Osteoblast (primary cell): ENCODE measurements at regions not wholly inside any gene's neighbourhood (a gene's known extent, or its start where the extent isn't known, plus 50 kb on each side); places are given as distances from the start of the nearest gene placed in this dataset.

Experiments
- DNase-seq: peaks from one replicate; pipeline ENCODE4 v3.0.0; 2011; ENCODE audit warnings: low spot score, mixed read lengths; ENCODE audit not compliant: insufficient read length; ENCODE audit errors: missing footprints
- H2AFZ ChIP-seq: 2 replicates; pipeline ENCODE4 v1.6.0; 2011; ENCODE audit warnings: mild to moderate bottlenecking, low read length
- H3K27ac ChIP-seq: 2 replicates; pipeline ENCODE4 v1.5.1; 2011; ENCODE audit warnings: mild to moderate bottlenecking, low read depth, low read length, moderate library complexity
- H3K27me3 ChIP-seq: 2 replicates; pipeline ENCODE4 v1.6.0; 2012; ENCODE audit warnings: mild to moderate bottlenecking, control low read depth, inconsistent platforms, low read length, moderate library complexity; ENCODE audit not compliant: insufficient read depth
- H3K36me3 ChIP-seq: 2 replicates; pipeline ENCODE4 v1.5.1; 2011; ENCODE audit warnings: mild to moderate bottlenecking, low read length, control low read depth, moderate library complexity; ENCODE audit not compliant: insufficient read depth
- H3K4me1 ChIP-seq: 2 replicates; pipeline ENCODE4 v1.5.1; 2011; ENCODE audit warnings: mild to moderate bottlenecking, low read length, control low read depth, moderate library complexity; ENCODE audit not compliant: insufficient read depth
- H3K4me2 ChIP-seq: 2 replicates; pipeline ENCODE4 v1.6.0; 2011; ENCODE audit warnings: mild to moderate bottlenecking, low read length; ENCODE audit not compliant: insufficient read depth
- H3K4me3 ChIP-seq: fragments of 200-600 bp; sonication (generic); 3 replicates; pipeline ENCODE4 v1.5.1; 2012; ENCODE audit warnings: mild to moderate bottlenecking, low read length, inconsistent platforms; ENCODE audit not compliant: insufficient read depth
- H3K79me2 ChIP-seq: 2 replicates; pipeline ENCODE4 v1.6.0; 2012; ENCODE audit warnings: mild to moderate bottlenecking, low read length, control low read depth, inconsistent platforms; ENCODE audit not compliant: insufficient read depth
- H3K9me3 ChIP-seq: 2 replicates; pipeline ENCODE4 v1.5.1; 2011; ENCODE audit warnings: low read depth, low read length, control low read depth
- H4K20me1 ChIP-seq: 2 replicates; pipeline ENCODE4 v1.6.0; 2012; ENCODE audit warnings: mild to moderate bottlenecking, low read length, control low read depth; ENCODE audit not compliant: insufficient read depth
- CTCF ChIP-seq: IDR thresholded peaks from 2 replicates; pipeline ENCODE4 v1.5.1; 2011; ENCODE audit warnings: mild to moderate bottlenecking, low read depth, low read length, moderate library complexity; ENCODE audit errors: extremely low read depth

GRCh38 chr1:186595969-186596368, 84.3 kb downstream of the PTGS2 start:
- DNase-seq = no peak
- H3K4me2 ChIP-seq = no peak overlapping the region
- no peaks in the 10 kb centered on the region for H3K9me3 ChIP-seq
- no peaks in the 10 kb centered on the region for H3K79me2 ChIP-seq
- no peaks in the 10 kb centered on the region for H3K4me1 ChIP-seq
- no peaks in the 10 kb centered on the region for H3K36me3 ChIP-seq
- no peak for TF ChIP-seq CTCF
- H3K27me3 ChIP-seq = no peaks in the 10 kb centered on the region
- H3K4me3 ChIP-seq = no peak overlapping the region
- no peak overlapping the region for H3K27ac ChIP-seq
- H2AFZ ChIP-seq = no peak overlapping the region
- no peaks in the 10 kb centered on the region for H4K20me1 ChIP-seq

- TF ChIP-seq CTCF = no peak
These were observed 101.8 kb downstream of the PTGS2 start for GRCh38 chr1:186578325-186579016.

GRCh38 chr1:186577633-186578032, 102.6 kb downstream of the PTGS2 start:
- peaks cover 10% of the 10 kb centered on the region for H3K4me1 ChIP-seq
- no peaks in the 10 kb centered on the region for H3K27me3 ChIP-seq
- H4K20me1 ChIP-seq = no peaks in the 10 kb centered on the region

More at GRCh38 chr1:186578325-186579016, 101.8 kb downstream of the PTGS2 start:
- Histone ChIP-seq H4K20me1 (no peaks in the 10 kb centered on the region), H3K36me3 (no peaks in the 10 kb centered on the region), H3K27me3 (no peaks in the 10 kb centered on the region), H2AFZ (no peak overlapping the region), H3K9me3 (no peaks in the 10 kb centered on the region), H3K4me1 (peaks cover 10% of the 10 kb centered on the region), H3K27ac (no peak overlapping the region), H3K4me2 (no peak overlapping the region), H3K79me2 (no peaks in the 10 kb centered on the region), H3K4me3 (no peak overlapping the region)
- no peak for DNase-seq

More at GRCh38 chr1:186577633-186578032, 102.6 kb downstream of the PTGS2 start:
- H3K27ac ChIP-seq = no peak overlapping the region
- H3K36me3 ChIP-seq = no peaks in the 10 kb centered on the region
- no peaks in the 10 kb centered on the region for H3K9me3 ChIP-seq
- no peaks in the 10 kb centered on the region for H3K79me2 ChIP-seq
- TF ChIP-seq CTCF = no peak
- H3K4me3 ChIP-seq = no peak overlapping the region
- H3K4me2 ChIP-seq = no peak overlapping the region
- H2AFZ ChIP-seq = no peak overlapping the region
- no peak for DNase-seq
